RWPE1 (cell line): ENCODE measurements at regions not wholly inside any gene's neighbourhood (a gene's known extent, or its start where the extent isn't known, plus 50 kb on each side); places are given as distances from the start of the nearest gene placed in this dataset.

Experiments
- CTCF ChIA-PET: fragments of 350-600 bp; sonication (Branson Sonifier 250); formaldehyde crosslinking; extraction: SDS; loops from one replicate; lab custom pipeline; 2021; lab: Yijun Ruan, JAX
- POLR2A ChIA-PET: fragments of 400-600 bp; formaldehyde crosslinking; extraction: SDS; loops from one replicate; lab custom pipeline; 2020; ENCODE audit warnings: antibody characterized with exemption; ENCODE audit not compliant: low non-redundant PET; lab: Yijun Ruan, JAX
- DNase-seq: peaks from one replicate; pipeline ENCODE4 v3.0.0; 2012; ENCODE audit warnings: low spot score
- H3K27ac ChIP-seq: fragments of 450-650 bp; 2 replicates; pipeline ENCODE4 v1.5.1; 2017
- CTCF ChIP-seq: fragments of 450-650 bp; conservative IDR thresholded peaks from 2 replicates; pipeline ENCODE4 v1.5.1; 2017; ENCODE audit warnings: low read depth, mild to moderate bottlenecking

- no peak overlapping the region for H3K27ac ChIP-seq
- no peak for DNase-seq
- TF ChIP-seq CTCF, result no peak
- ChIA-PET CTCF (interaction anchor here (0.6 kb wide), 1 partner anchor 93 kb away, joined by 4 read pairs; no protein-coding TSS in a partner anchor), POLR2A (no interaction called here)
Observed at GRCh38 chr16:66223176-66223780, 143.2 kb upstream of the CDH5 start.

GRCh38 chr16:66222756-66223155 is 143.7 kb upstream of the CDH5 start:
- no peak for TF ChIP-seq CTCF
- ChIA-PET POLR2A (no interaction called here), CTCF (no interaction called here)
- DNase-seq, result no peak
- H3K27ac ChIP-seq, result no peak overlapping the region

- CTCF ChIA-PET, result no interaction called here
- POLR2A ChIA-PET, result no interaction called here
- no peak overlapping the region for H3K27ac ChIP-seq
- TF ChIP-seq CTCF, result no peak
- DNase-seq, result no peak
Observed at GRCh38 chr16:66220702-66221101, 145.8 kb upstream of the CDH5 start.

- no peak for TF ChIP-seq CTCF
- ChIA-PET CTCF (interaction anchor here (0.6 kb wide), 1 partner anchor 98 kb away, joined by 3 read pairs; no protein-coding TSS in a partner anchor), POLR2A (no interaction called here)
- no peak for DNase-seq
- H3K27ac ChIP-seq, result no peak overlapping the region
Observed at GRCh38 chr16:66219491-66219890, 147.0 kb upstream of the CDH5 start.

- no peak for TF ChIP-seq CTCF
- CTCF ChIA-PET, result no interaction called here
- DNase-seq, result no peak
- POLR2A ChIA-PET, result no interaction called here
- H3K27ac ChIP-seq, result no peak overlapping the region
Observed at GRCh38 chr16:66212428-66212827, 154.1 kb upstream of the CDH5 start.

GRCh38 chr16:66211651-66212050 is 154.8 kb upstream of the CDH5 start:
- ChIA-PET CTCF (no interaction called here), POLR2A (no interaction called here)
- no peak overlapping the region for H3K27ac ChIP-seq
- no peak for DNase-seq
- no peak for TF ChIP-seq CTCF

GRCh38 chr16:66207883-66208265 is 158.6 kb upstream of the CDH5 start:
- H3K27ac ChIP-seq, result no peak overlapping the region
- CTCF ChIA-PET, result no interaction called here
- no peak for TF ChIP-seq CTCF
- POLR2A ChIA-PET, result no interaction called here
- DNase-seq, result peak; percentile 30
